ENCODE measurements at regions not wholly inside any gene's neighbourhood (a gene's known extent, or its start where the extent isn't known, plus 50 kb on each side); places are given as distances from the start of the nearest gene placed in this dataset.

- no peak for TF ChIP-seq CEBPB (IDR thresholded peaks at IDR 0.05; ENCODE audit: low read depth, low read length)
Observed at GRCh38 chr4:170775851-170776250, 686.1 kb upstream of the AADAT start (continued).
